ENCODE measurements at regions not wholly inside any gene's neighbourhood (a gene's known extent, or its start where the extent isn't known, plus 50 kb on each side); places are given as distances from the start of the nearest gene placed in this dataset.

DNA sequence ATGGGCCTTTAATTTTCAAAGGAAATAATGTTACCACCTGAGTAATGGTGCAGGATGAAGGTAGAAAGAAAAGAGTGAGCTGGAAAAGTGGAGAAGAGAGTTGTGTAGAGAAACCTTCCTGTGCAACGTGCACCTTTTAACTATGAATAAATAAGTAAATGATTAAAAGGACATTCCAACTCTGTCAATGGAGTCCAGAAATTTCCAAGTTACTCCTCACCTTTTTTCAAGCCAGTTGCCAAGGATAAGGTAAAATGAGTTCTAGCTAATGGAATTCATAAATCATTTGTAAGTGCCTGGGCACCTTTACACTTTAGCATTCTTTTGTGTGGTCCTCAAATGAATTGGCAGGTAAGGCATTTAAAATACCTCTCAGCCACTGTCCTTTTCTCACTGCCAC lies 549.4 kb upstream of the NRP1 start:
- no peaks in the 10 kb centered on the region for H3K27me3 ChIP-seq (ENCODE audit: insufficient read depth, poor library complexity, severe bottlenecking)
- TF ChIP-seq, protein P1, sequence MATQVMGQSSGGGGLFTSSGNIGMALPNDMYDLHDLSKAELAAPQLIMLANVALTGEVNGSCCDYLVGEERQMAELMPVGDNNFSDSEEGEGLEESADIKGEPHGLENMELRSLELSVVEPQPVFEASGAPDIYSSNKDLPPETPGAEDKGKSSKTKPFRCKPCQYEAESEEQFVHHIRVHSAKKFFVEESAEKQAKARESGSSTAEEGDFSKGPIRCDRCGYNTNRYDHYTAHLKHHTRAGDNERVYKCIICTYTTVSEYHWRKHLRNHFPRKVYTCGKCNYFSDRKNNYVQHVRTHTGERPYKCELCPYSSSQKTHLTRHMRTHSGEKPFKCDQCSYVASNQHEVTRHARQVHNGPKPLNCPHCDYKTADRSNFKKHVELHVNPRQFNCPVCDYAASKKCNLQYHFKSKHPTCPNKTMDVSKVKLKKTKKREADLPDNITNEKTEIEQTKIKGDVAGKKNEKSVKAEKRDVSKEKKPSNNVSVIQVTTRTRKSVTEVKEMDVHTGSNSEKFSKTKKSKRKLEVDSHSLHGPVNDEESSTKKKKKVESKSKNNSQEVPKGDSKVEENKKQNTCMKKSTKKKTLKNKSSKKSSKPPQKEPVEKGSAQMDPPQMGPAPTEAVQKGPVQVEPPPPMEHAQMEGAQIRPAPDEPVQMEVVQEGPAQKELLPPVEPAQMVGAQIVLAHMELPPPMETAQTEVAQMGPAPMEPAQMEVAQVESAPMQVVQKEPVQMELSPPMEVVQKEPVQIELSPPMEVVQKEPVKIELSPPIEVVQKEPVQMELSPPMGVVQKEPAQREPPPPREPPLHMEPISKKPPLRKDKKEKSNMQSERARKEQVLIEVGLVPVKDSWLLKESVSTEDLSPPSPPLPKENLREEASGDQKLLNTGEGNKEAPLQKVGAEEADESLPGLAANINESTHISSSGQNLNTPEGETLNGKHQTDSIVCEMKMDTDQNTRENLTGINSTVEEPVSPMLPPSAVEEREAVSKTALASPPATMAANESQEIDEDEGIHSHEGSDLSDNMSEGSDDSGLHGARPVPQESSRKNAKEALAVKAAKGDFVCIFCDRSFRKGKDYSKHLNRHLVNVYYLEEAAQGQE (IDR thresholded peaks at IDR 0.05; ENCODE audit: insufficient replicate concordance, low read depth): no peak
- TF ChIP-seq, protein P2, sequence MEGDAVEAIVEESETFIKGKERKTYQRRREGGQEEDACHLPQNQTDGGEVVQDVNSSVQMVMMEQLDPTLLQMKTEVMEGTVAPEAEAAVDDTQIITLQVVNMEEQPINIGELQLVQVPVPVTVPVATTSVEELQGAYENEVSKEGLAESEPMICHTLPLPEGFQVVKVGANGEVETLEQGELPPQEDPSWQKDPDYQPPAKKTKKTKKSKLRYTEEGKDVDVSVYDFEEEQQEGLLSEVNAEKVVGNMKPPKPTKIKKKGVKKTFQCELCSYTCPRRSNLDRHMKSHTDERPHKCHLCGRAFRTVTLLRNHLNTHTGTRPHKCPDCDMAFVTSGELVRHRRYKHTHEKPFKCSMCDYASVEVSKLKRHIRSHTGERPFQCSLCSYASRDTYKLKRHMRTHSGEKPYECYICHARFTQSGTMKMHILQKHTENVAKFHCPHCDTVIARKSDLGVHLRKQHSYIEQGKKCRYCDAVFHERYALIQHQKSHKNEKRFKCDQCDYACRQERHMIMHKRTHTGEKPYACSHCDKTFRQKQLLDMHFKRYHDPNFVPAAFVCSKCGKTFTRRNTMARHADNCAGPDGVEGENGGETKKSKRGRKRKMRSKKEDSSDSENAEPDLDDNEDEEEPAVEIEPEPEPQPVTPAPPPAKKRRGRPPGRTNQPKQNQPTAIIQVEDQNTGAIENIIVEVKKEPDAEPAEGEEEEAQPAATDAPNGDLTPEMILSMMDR (IDR thresholded peaks at IDR 0.05; ENCODE audit: insufficient read depth, low read length): no peak
- TF ChIP-seq POLR2AphosphoS5 (IDR thresholded peaks at IDR 0.05; ENCODE audit: low read depth): no peak
- TF ChIP-seq SPI1 (IDR thresholded peaks at IDR 0.05; ENCODE audit: borderline replicate concordance, low read depth): no peak
- no peak for TF ChIP-seq GABPA (IDR thresholded peaks at IDR 0.05; ENCODE audit: low read depth)
- no peak for DNase-seq (ENCODE audit: low read depth in 1 of 2, low spot score in 1 of 2)
- no peak overlapping the region for H3K27ac ChIP-seq (replicated peaks)
- H3K4me3 ChIP-seq (replicated peaks; ENCODE audit: insufficient read depth, low read length): no peak overlapping the region

DNA sequence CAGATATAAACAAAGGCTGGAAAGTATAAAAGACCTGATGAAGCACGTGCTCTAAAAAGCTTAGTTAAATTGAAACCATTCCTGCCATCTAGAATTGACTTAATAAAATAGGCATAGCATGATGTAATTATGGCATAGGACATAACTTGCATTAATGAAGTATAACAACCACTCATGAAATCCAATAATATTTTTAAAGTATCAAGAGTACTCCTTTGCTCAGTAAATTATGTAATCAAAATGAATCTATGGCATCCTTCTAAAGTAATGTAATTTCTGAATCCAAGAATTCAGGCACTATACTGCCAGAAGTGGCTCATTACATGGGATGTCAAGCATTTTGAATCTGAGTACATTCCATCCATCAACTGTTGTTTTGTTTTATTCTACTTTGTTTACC lies 548.5 kb upstream of the NRP1 start:
- H3K4me3 ChIP-seq (replicated peaks; ENCODE audit: insufficient read depth, low read length): no peak overlapping the region
- TF ChIP-seq, protein P1 (IDR thresholded peaks at IDR 0.05; ENCODE audit: insufficient replicate concordance, low read depth): no peak
- TF ChIP-seq POLR2AphosphoS5 (IDR thresholded peaks at IDR 0.05; ENCODE audit: low read depth): no peak
- no peak for TF ChIP-seq GABPA (IDR thresholded peaks at IDR 0.05; ENCODE audit: low read depth)
- TF ChIP-seq SPI1 (IDR thresholded peaks at IDR 0.05; ENCODE audit: borderline replicate concordance, low read depth): no peak
- TF ChIP-seq, protein P2 (IDR thresholded peaks at IDR 0.05; ENCODE audit: insufficient read depth, low read length): no peak
- no peak for DNase-seq (ENCODE audit: low read depth in 1 of 2, low spot score in 1 of 2)
- no peaks in the 10 kb centered on the region for H3K27me3 ChIP-seq (ENCODE audit: insufficient read depth, poor library complexity, severe bottlenecking)
- no peak overlapping the region for H3K27ac ChIP-seq (replicated peaks)

DNA sequence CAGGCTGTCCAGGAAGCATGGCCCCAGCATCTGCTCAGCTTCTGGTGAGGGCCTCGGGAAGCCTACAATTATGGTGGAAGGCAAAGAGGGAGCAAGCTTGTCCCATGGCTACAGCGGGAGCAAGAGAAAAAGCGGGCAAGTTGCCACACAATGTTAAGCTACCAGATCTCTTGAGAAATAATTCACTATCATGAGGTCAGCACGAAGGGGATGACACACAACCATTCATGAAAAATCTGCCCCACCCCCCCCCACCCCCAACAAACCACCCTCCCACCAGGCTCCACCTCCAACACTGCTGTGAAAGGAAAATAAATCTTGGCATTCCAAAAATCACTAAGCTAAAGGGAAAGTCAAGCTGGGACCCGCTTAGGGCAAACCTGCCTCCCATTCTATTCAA lies 545.8 kb upstream of the NRP1 start:
- Histone ChIP-seq H3K4me3 (replicated peaks; ENCODE audit: insufficient read depth, low read length) (no peak overlapping the region), H3K27ac (replicated peaks) (no peak overlapping the region), H3K27me3 (ENCODE audit: insufficient read depth, poor library complexity, severe bottlenecking) (no peaks in the 10 kb centered on the region)
- no peak for DNase-seq (ENCODE audit: low read depth in 1 of 2, low spot score in 1 of 2)
- TF ChIP-seq GABPA (IDR thresholded peaks at IDR 0.05; ENCODE audit: low read depth) (no peak), SPI1 (IDR thresholded peaks at IDR 0.05; ENCODE audit: borderline replicate concordance, low read depth) (no peak), POLR2AphosphoS5 (IDR thresholded peaks at IDR 0.05; ENCODE audit: low read depth) (no peak)
- TF ChIP-seq, protein P1 (IDR thresholded peaks at IDR 0.05; ENCODE audit: insufficient replicate concordance, low read depth): no peak
- TF ChIP-seq, protein P2 (IDR thresholded peaks at IDR 0.05; ENCODE audit: insufficient read depth, low read length): no peak

Measured in HL-60 (cell line).